H1 (cell line): ENCODE measurements at regions not wholly inside any gene's neighbourhood (a gene's known extent, or its start where the extent isn't known, plus 50 kb on each side); places are given as distances from the start of the nearest gene placed in this dataset.

Source experiments
- CTCF ChIA-PET: fragments of 300-600 bp; sonication (Branson Sonifier 250); formaldehyde crosslinking; loops from one replicate; lab custom pipeline; 2021; ENCODE audit not compliant: partially characterized antibody; lab: Charles Lee
- POLR2A ChIA-PET: fragments of 300-600 bp; sonication (Branson Sonifier 250); formaldehyde crosslinking; loops from one replicate; lab custom pipeline; 2021; ENCODE audit warnings: inconsistent platforms; ENCODE audit not compliant: partially characterized antibody; lab: Charles Lee
- DNase-seq, 2 experiments: peaks; one replicate each; pipeline versions ENCODE4 v3.0.0 to v3.0.0-alpha.2; 2010 to 2022; ENCODE audit warnings: low spot score in 2 of 2, low read depth in 1 of 2, mixed read lengths in 1 of 2
- FAIRE-seq: peaks from 2 replicates; lab custom pipeline; 2011; peaks lifted over from hg19 to GRCh38; lab: Jason Lieb, UNC
- H2AFZ ChIP-seq: 2 replicates; pipeline ENCODE4 v1.8.1; 2012; ENCODE audit warnings: low read length, inconsistent platforms
- H2AK5ac ChIP-seq: 2 replicates; pipeline ENCODE4 v1.6.1; 2013; ENCODE audit warnings: low read depth, low read length
- H2BK120ac ChIP-seq: replicated peaks from 2 replicates; pipeline ENCODE3; 2013; ENCODE audit warnings: low read depth, low read length, inconsistent platforms
- H2BK12ac ChIP-seq: 2 replicates; pipeline ENCODE4 v1.6.1; 2013; ENCODE audit warnings: low read depth, low read length
- H2BK15ac ChIP-seq: 2 replicates; pipeline ENCODE4 v1.6.1; 2013; ENCODE audit warnings: low read length
- H2BK20ac ChIP-seq: 2 replicates; pipeline ENCODE4 v1.6.1; 2013; ENCODE audit warnings: low read length
- H2BK5ac ChIP-seq: 2 replicates; pipeline ENCODE4 v1.6.1; 2013; ENCODE audit warnings: low read depth, low read length
- H3K14ac ChIP-seq: 2 replicates; pipeline ENCODE4 v1.6.1; 2013; ENCODE audit warnings: inconsistent platforms; ENCODE audit not compliant: insufficient read length
- H3K18ac ChIP-seq: 2 replicates; pipeline ENCODE4 v1.6.1; 2013; ENCODE audit warnings: low read length; ENCODE audit errors: extremely low read depth
- H3K23ac ChIP-seq: 2 replicates; pipeline ENCODE4 v1.6.1; 2013; ENCODE audit warnings: inconsistent platforms; ENCODE audit not compliant: insufficient read length
- H3K23me2 ChIP-seq: 2 replicates; pipeline ENCODE4 v1.6.1; 2013; ENCODE audit warnings: low read depth, low read length
- H3K27ac ChIP-seq: 2 replicates; pipeline ENCODE4 v1.6.1; 2011; ENCODE audit warnings: low read depth, low read length, inconsistent platforms
- H3K27me3 ChIP-seq, 4 experiments: replicated peaks in 1 of 4; 1 replicate in 1 of 4; 2 replicates in 3 of 4; pipeline versions ENCODE4 v1.6.1 to v1.8.1; 2011 to 2013; ENCODE audit warnings: low read length in 3 of 4, mild to moderate bottlenecking in 3 of 4, inconsistent platforms in 2 of 4, mixed read lengths in 2 of 4, moderate library complexity in 1 of 4; ENCODE audit not compliant: control insufficient read depth in 3 of 4, insufficient read depth in 3 of 4; ENCODE audit errors: extremely low read depth in 1 of 4
- H3K36me3 ChIP-seq, 4 experiments: 2 replicates each; pipeline versions ENCODE4 v1.6.1 to v1.8.1; 2011 to 2013; ENCODE audit warnings: mild to moderate bottlenecking in 4 of 4, low read length in 3 of 4, moderate library complexity in 2 of 4, control low read depth in 1 of 4, inconsistent platforms in 1 of 4; ENCODE audit not compliant: insufficient read depth in 4 of 4, control insufficient read depth in 2 of 4
- H3K4ac ChIP-seq: replicated peaks from 2 replicates; pipeline ENCODE3; 2013; ENCODE audit warnings: low read length, low read depth, mixed read lengths, inconsistent platforms; ENCODE audit not compliant: insufficient read length
- H3K4me1 ChIP-seq, 4 experiments: replicated peaks in 1 of 4; 1 replicate in 1 of 4; 2 replicates in 3 of 4; pipeline versions ENCODE4 v1.6.1 to v1.8.1; 2011 to 2013; ENCODE audit warnings: low read length in 3 of 4, inconsistent platforms in 2 of 4, mixed read lengths in 1 of 4; ENCODE audit not compliant: insufficient read depth in 4 of 4, control insufficient read depth in 3 of 4
- H3K4me2 ChIP-seq, 2 experiments: 2 replicates each; pipeline versions ENCODE4 v1.6.1 to v1.8.1; 2011 to 2013; ENCODE audit warnings: low read depth in 2 of 2, low read length in 2 of 2, control low read depth in 1 of 2, inconsistent platforms in 1 of 2, mild to moderate bottlenecking in 1 of 2; ENCODE audit not compliant: insufficient read depth in 1 of 2
- H3K4me3 ChIP-seq, 4 experiments: fragments of 200-600, 300-600 bp in 1 of 4; sonication (generic), shearing (Covaris generic), sonication (Bioruptor Twin) in 1 of 4; 2 replicates each; pipeline versions ENCODE4 v1.5.1 to v1.8.1; 2011 to 2016; ENCODE audit warnings: low read length in 4 of 4, low read depth in 3 of 4, control low read depth in 2 of 4, inconsistent platforms in 2 of 4, mild to moderate bottlenecking in 2 of 4, mixed read lengths in 1 of 4, moderate library complexity in 1 of 4; ENCODE audit not compliant: insufficient read depth in 2 of 4; ENCODE audit errors: extremely low read depth in 1 of 4
- H3K56ac ChIP-seq: replicated peaks from 2 replicates; pipeline ENCODE3; 2013; ENCODE audit warnings: low read depth, mild to moderate bottlenecking, mixed read lengths, low read length, inconsistent platforms; ENCODE audit not compliant: insufficient read length
- H3K79me1 ChIP-seq: 2 replicates; pipeline ENCODE4 v1.6.1; 2013; ENCODE audit warnings: low read depth, low read length, control low read depth
- H3K79me2 ChIP-seq, 2 experiments: 2 replicates each; pipeline versions ENCODE4 v1.6.1 to v1.8.1; 2012 to 2013; ENCODE audit warnings: low read length in 2 of 2, mild to moderate bottlenecking in 2 of 2, inconsistent platforms in 1 of 2; ENCODE audit not compliant: insufficient read depth in 2 of 2, control insufficient read depth in 1 of 2
- H3K9ac ChIP-seq, 4 experiments: replicated peaks in 1 of 4; 1 replicate in 1 of 4; 2 replicates in 3 of 4; pipeline versions ENCODE4 v1.6.1 to v1.8.1; 2011 to 2013; ENCODE audit warnings: low read depth in 3 of 4, low read length in 3 of 4, control low read depth in 2 of 4, mild to moderate bottlenecking in 2 of 4, moderate library complexity in 2 of 4, inconsistent platforms in 1 of 4; ENCODE audit errors: extremely low read depth in 1 of 4
- H3K9me3 ChIP-seq, 2 experiments: 2 replicates each; pipeline versions ENCODE4 v1.6.1 to v1.8.1; 2012 to 2013; ENCODE audit warnings: mild to moderate bottlenecking in 2 of 2, moderate library complexity in 2 of 2, control low read depth in 1 of 2, inconsistent platforms in 1 of 2, low read depth in 1 of 2, low read length in 1 of 2, mixed read lengths in 1 of 2; ENCODE audit not compliant: insufficient read depth in 2 of 2
- H4K20me1 ChIP-seq, 2 experiments: replicated peaks in 1 of 2; 2 replicates each; pipeline versions ENCODE3 to v1.8.1; 2011 to 2013; ENCODE audit warnings: inconsistent platforms in 2 of 2, low read length in 2 of 2, mild to moderate bottlenecking in 1 of 2; ENCODE audit not compliant: insufficient read depth in 2 of 2, control insufficient read depth in 1 of 2
- H4K5ac ChIP-seq: 2 replicates; pipeline ENCODE4 v1.6.1; 2013; ENCODE audit warnings: low read length, low read depth, mixed read lengths, inconsistent platforms; ENCODE audit not compliant: insufficient read length
- H4K8ac ChIP-seq: 2 replicates; pipeline ENCODE4 v1.8.0; 2013; ENCODE audit warnings: mild to moderate bottlenecking, moderate library complexity, low read length, inconsistent platforms; ENCODE audit not compliant: insufficient read depth; ENCODE audit errors: extremely low read depth
- H4K91ac ChIP-seq: replicated peaks from 2 replicates; pipeline ENCODE3; 2013; ENCODE audit warnings: low read length, mixed read lengths, inconsistent platforms; ENCODE audit not compliant: insufficient read length
- BRCA1 ChIP-seq: IDR thresholded peaks from 2 replicates; pipeline ENCODE4 v1.6.1; 2012; ENCODE audit warnings: low read depth, low read length, improper control_type of control experiment
- CHD1 ChIP-seq: IDR thresholded peaks from 2 replicates; pipeline ENCODE4 v1.6.1; 2012; ENCODE audit warnings: low read depth, low read length, improper control_type of control experiment
- CREB1 ChIP-seq: IDR thresholded peaks from 2 replicates; pipeline ENCODE4 v1.6.1; 2012; ENCODE audit warnings: inconsistent platforms
- CTBP2 ChIP-seq: IDR thresholded peaks from 2 replicates; pipeline ENCODE4 v1.7.0; 2011; ENCODE audit warnings: borderline replicate concordance, mild to moderate bottlenecking, moderate library complexity, mixed read lengths, low read length; ENCODE audit not compliant: insufficient read depth, insufficient read length
- FOSL1 ChIP-seq: IDR thresholded peaks from 2 replicates; pipeline ENCODE4 v1.6.1; 2011; ENCODE audit warnings: mild to moderate bottlenecking, low read depth, low read length, moderate library complexity; ENCODE audit not compliant: insufficient read depth
- GABPA ChIP-seq: IDR thresholded peaks from 2 replicates; pipeline ENCODE4 v1.6.1; 2011; ENCODE audit warnings: mild to moderate bottlenecking, low read length, moderate library complexity, borderline replicate concordance; ENCODE audit not compliant: insufficient read depth
- JUND ChIP-seq: IDR thresholded peaks from 2 replicates; pipeline ENCODE4 v1.6.1; 2011; ENCODE audit warnings: mild to moderate bottlenecking, improper control_type of control experiment, low read length
- KDM5A ChIP-seq: fragments of 200-600 bp; IDR thresholded peaks from 2 replicates; pipeline ENCODE4 v1.7.1; 2012; ENCODE audit warnings: mild to moderate bottlenecking, low read length, inconsistent platforms, mixed read lengths
- POLR2A ChIP-seq, 2 experiments: IDR thresholded peaks; 1 replicate in 1 of 2; 2 replicates in 1 of 2; pipeline ENCODE4 v1.6.1; 2011; ENCODE audit warnings: low read depth in 2 of 2, low read length in 2 of 2, mild to moderate bottlenecking in 2 of 2; ENCODE audit errors: control extremely low read depth in 1 of 2
- POU5F1 ChIP-seq: IDR thresholded peaks from 2 replicates; pipeline ENCODE4 v1.6.1; 2011; ENCODE audit warnings: low read depth, mild to moderate bottlenecking, low read length, moderate library complexity
- RFX5 ChIP-seq: IDR thresholded peaks from 2 replicates; pipeline ENCODE4 v1.6.1; 2011; ENCODE audit warnings: low read depth, low read length, improper control_type of control experiment, borderline replicate concordance
- RXRA ChIP-seq: IDR thresholded peaks from 2 replicates; pipeline ENCODE4 v1.6.1; 2011; ENCODE audit warnings: low read depth, mild to moderate bottlenecking, low read length, moderate library complexity; ENCODE audit not compliant: insufficient read depth
- SAP30 ChIP-seq: fragments of 300-600 bp; sonication (generic); IDR thresholded peaks from 2 replicates; pipeline ENCODE4 v1.7.1; 2012; ENCODE audit warnings: low read length, moderate library complexity, mild to moderate bottlenecking, inconsistent platforms; ENCODE audit not compliant: insufficient read depth, insufficient replicate concordance
- WGBS, 2 experiments: shearing (Covaris generic) in 1 of 2; methylation state at CpG; one replicate each; pipeline versions ENCODE4 v1.1.6 to v1.1.7; 2013 to 2015; ENCODE audit warnings: low lambda C conversion rate in 2 of 2, mixed read lengths in 2 of 2, inconsistent platforms in 1 of 2, low coverage in 1 of 2, missing lambda C conversion rate in 1 of 2; ENCODE audit not compliant: insufficient replicate concordance in 2 of 2, insufficient coverage in 1 of 2, insufficient read length in 1 of 2; ENCODE audit errors: extremely low coverage in 1 of 2, missing lambda C conversion rate in 1 of 2; 5-methylcytosine and 5-hydroxymethylcytosine counted together
- TF ChIP-seq, protein P1 (sequence below): IDR thresholded peaks from 2 replicates; pipeline ENCODE4 v1.6.1; 2012; ENCODE audit warnings: inconsistent platforms

DNA sequence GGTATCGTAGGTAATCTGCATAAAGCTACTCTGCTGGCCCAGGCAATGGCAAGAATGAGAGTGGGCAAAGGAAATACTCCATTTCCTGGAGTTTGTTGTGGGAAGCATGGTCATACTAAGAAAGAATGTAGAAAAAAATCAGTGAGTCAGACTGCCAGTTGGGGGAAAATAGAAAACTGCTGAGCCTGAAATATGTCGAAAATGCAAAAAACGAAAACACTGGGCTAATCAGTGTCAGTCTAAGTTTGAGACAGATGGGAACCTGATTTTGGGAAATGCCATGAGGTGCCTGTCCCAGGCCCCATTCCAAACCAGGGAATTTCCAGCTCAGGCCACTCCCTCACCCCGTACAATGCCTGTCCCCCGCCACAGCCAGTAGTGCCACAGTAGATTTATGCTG lies 150.0 kb downstream of the ZNF33B start:
- Histone ChIP-seq H3K9ac (no peak overlapping the region), H2BK15ac (no peak overlapping the region), H2AK5ac (no peak overlapping the region), H2BK120ac (no peak overlapping the region), H3K4me3 (no peak overlapping the region), H3K36me3 (no peaks in the 10 kb centered on the region), H3K79me2 (no peaks in the 10 kb centered on the region), H4K91ac (no peak overlapping the region), H3K23me2 (no peaks in the 10 kb centered on the region), H3K23ac (no peak overlapping the region), H3K27me3 (no peaks in the 10 kb centered on the region), H4K8ac (no peak overlapping the region), H3K14ac (no peak overlapping the region), H3K79me1 (no peaks in the 10 kb centered on the region), H2AFZ (no peak overlapping the region), H3K18ac (no peak overlapping the region), H3K27ac (no peak overlapping the region), H2BK5ac (no peak overlapping the region), H3K9me3 (peaks cover 53 to 79% of the 10 kb centered on the region in 2 experiments), H3K4me2 (no peak overlapping the region), H4K5ac (no peak overlapping the region), H4K20me1 (no peaks in the 10 kb centered on the region), H2BK12ac (no peak overlapping the region), H2BK20ac (no peak overlapping the region), H3K56ac (no peak overlapping the region), H3K4me1 (no peaks in the 10 kb centered on the region), H3K4ac (no peak overlapping the region)
- ChIA-PET POLR2A (interaction anchor here (0.7 kb wide), 1 partner anchor 775 kb away, joined by 3 read pairs; no protein-coding TSS in a partner anchor), CTCF (no interaction called here)
- DNase-seq (no peak), FAIRE-seq (no peak)
- 63% methylated on average over 5 of the region's 5 CpGs; no CpG with 5 or more reads in 1 of the 2 experiments for WGBS, 2 experiments
- TF ChIP-seq, protein P1, sequence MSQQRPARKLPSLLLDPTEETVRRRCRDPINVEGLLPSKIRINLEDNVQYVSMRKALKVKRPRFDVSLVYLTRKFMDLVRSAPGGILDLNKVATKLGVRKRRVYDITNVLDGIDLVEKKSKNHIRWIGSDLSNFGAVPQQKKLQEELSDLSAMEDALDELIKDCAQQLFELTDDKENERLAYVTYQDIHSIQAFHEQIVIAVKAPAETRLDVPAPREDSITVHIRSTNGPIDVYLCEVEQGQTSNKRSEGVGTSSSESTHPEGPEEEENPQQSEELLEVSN, result no peak
- TF ChIP-seq RXRA, result no peak
- TF ChIP-seq CHD1, result no peak
- no peak for TF ChIP-seq RFX5
- no peak for TF ChIP-seq CREB1
- no peak for TF ChIP-seq POU5F1
- no peak for TF ChIP-seq FOSL1
- TF ChIP-seq CTBP2, result no peak
- no peak for TF ChIP-seq BRCA1
- no peak for TF ChIP-seq SAP30
- TF ChIP-seq GABPA, result no peak
- no peak for TF ChIP-seq KDM5A
- no peak for TF ChIP-seq JUND
- TF ChIP-seq POLR2A (IDR thresholded peaks at IDR 0.05; ENCODE audit: control extremely low read depth in 1 of 2, low read depth in 2 of 2, low read length in 2 of 2), result no peak
